Activated T-cell treated with anti-CD3 and anti-CD28 coated beads, Interleukin-2, amount 50 U/mL, for 4 hours (primary cell): ENCODE measurements at regions not wholly inside any gene's neighbourhood (a gene's known extent, or its start where the extent isn't known, plus 50 kb on each side); places are given as distances from the start of the nearest gene placed in this dataset.

Experiments
- ATAC-seq, 2 donors: fragments of 200-7000 bp; cut with Tn5 transposase; one replicate each; pipeline ENCODE4 v1.10.0; 2021
- DNase-seq: peaks from one replicate; pipeline ENCODE4 v3.0.0-alpha.2; 2020
- H3K27me3 Mint-ChIP-seq: one replicate; pipeline ENCODE4 v1.8.0; 2021; ENCODE audit warnings: low read depth, mixed read lengths
- H3K36me3 Mint-ChIP-seq: one replicate; pipeline ENCODE4 v1.8.0; 2022; ENCODE audit warnings: mixed read lengths; ENCODE audit not compliant: insufficient read depth
- H3K4me1 Mint-ChIP-seq: one replicate; pipeline ENCODE4 v1.8.0; 2021; ENCODE audit warnings: low read depth, mixed read lengths
- H3K4me3 Mint-ChIP-seq: one replicate; pipeline ENCODE4 v1.8.0; 2021; ENCODE audit warnings: mild to moderate bottlenecking, moderate library complexity, mixed read lengths
- H3K9me3 Mint-ChIP-seq: one replicate; pipeline ENCODE4 v1.8.0; 2021; ENCODE audit warnings: mixed read lengths

GRCh38 chr1:25140073-25140797 is 92.1 kb downstream of the SYF2 start:
- ATAC-seq: peak in 1 of 2 donors; percentile 21
- Mint-ChIP-seq H3K27me3 (peaks cover 15% of the 10 kb centered on the region), H3K4me1 (no peaks in the 10 kb centered on the region), H3K36me3 (no peaks in the 10 kb centered on the region), H3K4me3 (no peak overlapping the region), H3K9me3 (no peaks in the 10 kb centered on the region)
- DNase-seq: no peak

- H3K27me3 Mint-ChIP-seq: peaks cover 12% of the 10 kb centered on the region
- H3K36me3 Mint-ChIP-seq: no peaks in the 10 kb centered on the region
- ATAC-seq (no peak), DNase-seq (no peak)
- H3K4me1 Mint-ChIP-seq: no peaks in the 10 kb centered on the region
- H3K9me3 Mint-ChIP-seq: no peaks in the 10 kb centered on the region
- no peak overlapping the region for H3K4me3 Mint-ChIP-seq
Observed at GRCh38 chr1:25137521-25138395, 94.5 kb downstream of the SYF2 start.

- no peak for ATAC-seq
- no peaks in the 10 kb centered on the region for H3K36me3 Mint-ChIP-seq
- no peaks in the 10 kb centered on the region for H3K9me3 Mint-ChIP-seq
- H3K4me1 Mint-ChIP-seq: no peaks in the 10 kb centered on the region
- no peak overlapping the region for H3K4me3 Mint-ChIP-seq
- DNase-seq: no peak
- H3K27me3 Mint-ChIP-seq: peaks cover 12% of the 10 kb centered on the region
Observed at GRCh38 chr1:25137106-25137505, 95.2 kb downstream of the SYF2 start.

DNA sequence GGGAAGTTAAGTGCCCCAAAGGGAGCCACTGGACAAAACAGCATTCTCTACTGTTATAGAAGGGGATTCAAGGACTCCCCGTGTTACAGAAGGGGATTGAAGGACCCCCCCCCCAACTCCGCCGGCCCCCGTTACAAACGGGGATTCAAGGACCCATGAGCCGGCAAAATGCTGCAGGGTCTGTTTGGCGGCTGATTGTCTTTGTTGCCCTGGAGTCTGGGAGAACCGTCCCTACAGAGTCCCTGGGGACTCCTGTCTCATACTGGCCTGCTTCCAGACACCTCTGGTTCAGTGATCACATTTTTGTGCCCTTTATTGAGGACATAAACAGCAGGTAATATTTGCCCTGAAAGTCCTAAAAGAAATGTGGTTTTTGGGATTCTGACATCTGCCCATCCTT is 96.4 kb downstream of the SYF2 start:
- Mint-ChIP-seq H3K36me3 (no peaks in the 10 kb centered on the region), H3K27me3 (peaks cover 9% of the 10 kb centered on the region), H3K9me3 (no peaks in the 10 kb centered on the region), H3K4me3 (no peak overlapping the region), H3K4me1 (no peaks in the 10 kb centered on the region)
- DNase-seq: no peak
- no peak for ATAC-seq

DNA sequence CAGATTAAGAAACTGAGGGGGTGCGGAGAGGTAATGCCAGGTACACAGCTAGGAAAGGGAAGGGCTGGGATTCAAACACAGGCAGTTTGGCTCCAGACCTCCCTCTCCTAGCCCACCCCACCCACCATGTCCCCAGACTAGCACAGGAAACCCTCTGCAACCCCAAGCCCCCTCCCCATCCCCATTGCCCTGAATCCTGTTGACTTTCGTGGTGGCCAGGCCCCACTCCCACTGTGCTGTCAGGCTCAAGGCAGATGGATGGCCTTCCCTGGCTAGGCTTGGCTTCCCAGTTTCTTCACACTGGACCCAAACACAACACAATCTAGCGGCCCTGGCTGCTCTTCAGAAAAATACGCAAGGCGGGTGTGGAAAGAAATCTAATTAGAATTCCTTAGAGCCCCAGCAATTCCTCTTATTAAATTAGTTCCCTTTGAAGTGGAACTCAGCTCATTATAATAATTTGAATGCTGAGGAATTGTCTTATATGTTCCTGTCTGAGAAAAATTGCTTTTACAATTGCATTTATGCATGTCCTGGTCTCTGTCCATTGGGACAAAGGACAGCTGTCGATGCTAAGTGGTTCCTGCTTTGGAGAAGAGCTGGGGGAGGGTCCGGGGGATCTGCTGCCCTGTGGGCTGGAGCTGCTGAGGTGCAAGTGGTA is 97.4 kb downstream of the SYF2 start:
- Mint-ChIP-seq H3K4me1 (no peaks in the 10 kb centered on the region), H3K9me3 (no peaks in the 10 kb centered on the region), H3K36me3 (no peaks in the 10 kb centered on the region), H3K27me3 (peaks cover 9% of the 10 kb centered on the region), H3K4me3 (no peak overlapping the region)
- ATAC-seq (no peak), DNase-seq (no peak)

DNA sequence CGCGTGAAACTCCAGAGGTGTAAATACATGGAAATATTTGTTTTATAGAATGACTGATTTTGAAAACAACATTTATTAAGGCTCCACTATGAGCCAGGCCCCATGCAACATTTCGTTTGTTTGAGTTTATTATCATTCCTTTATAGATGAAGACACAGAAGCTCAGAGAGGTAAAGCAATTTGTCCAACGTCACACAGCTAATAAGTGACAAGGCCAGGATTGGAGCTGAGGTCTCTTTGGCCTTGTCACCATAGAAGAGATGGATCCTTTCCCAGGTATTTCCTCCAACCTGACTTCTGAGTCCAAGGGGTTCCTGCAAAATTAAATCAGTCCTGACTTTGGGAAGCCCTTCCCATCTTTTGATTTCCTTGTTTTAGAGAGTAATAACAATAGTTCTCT is 98.0 kb downstream of the SYF2 start:
- Mint-ChIP-seq H3K4me3 (no peak overlapping the region), H3K4me1 (no peaks in the 10 kb centered on the region), H3K9me3 (no peaks in the 10 kb centered on the region), H3K36me3 (no peaks in the 10 kb centered on the region), H3K27me3 (peaks cover 9% of the 10 kb centered on the region)
- no peak for DNase-seq
- ATAC-seq: no peak

DNA sequence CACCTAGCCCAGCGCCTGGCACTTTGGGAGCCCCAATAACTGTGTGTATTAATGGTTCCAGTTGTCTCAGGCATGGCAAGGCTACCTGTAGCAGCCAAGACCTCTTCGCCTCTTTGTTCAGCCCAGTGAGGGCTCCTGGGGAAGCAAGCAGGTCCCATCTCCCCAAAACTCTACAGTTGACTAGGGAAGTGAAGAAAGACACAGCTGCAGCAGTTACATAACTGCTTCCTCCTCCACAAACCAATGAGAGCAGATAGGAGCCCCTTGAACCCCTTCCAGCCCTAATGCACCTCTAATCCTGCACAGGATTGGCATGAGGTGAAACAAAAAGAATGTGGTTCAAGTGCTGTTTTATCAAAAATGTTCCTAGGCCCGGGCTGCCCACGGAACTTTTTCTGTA is 100.5 kb downstream of the SYF2 start:
- H3K9me3 Mint-ChIP-seq: no peaks in the 10 kb centered on the region
- ATAC-seq (no peak), DNase-seq (no peak)
- H3K36me3 Mint-ChIP-seq: no peaks in the 10 kb centered on the region
- H3K27me3 Mint-ChIP-seq: no peaks in the 10 kb centered on the region
- H3K4me1 Mint-ChIP-seq: no peaks in the 10 kb centered on the region
- H3K4me3 Mint-ChIP-seq: no peak overlapping the region

DNA sequence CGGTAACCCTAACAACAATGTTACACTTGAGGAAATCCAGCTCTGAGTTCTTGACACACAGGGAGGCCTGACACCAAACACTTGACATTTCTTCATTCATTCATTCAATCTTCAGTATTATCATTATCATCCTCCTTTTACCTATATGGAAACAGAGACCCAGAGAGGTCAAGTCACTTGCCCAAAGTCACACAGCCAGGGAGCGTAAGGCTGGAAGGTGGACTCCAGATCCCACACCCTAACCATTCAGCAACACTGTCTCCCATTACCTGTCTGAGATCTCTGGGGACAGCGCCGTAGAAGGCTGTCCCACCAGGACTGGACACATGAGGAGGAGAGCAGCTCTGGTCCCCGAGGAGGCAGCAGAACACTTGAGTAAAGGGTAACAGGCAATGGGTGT is 101.4 kb downstream of the SYF2 start:
- Mint-ChIP-seq H3K4me3 (no peak overlapping the region), H3K27me3 (no peaks in the 10 kb centered on the region)
- no peak for ATAC-seq

GRCh38 chr1:25129380-25129779 is 102.9 kb downstream of the SYF2 start:
- H3K27me3 Mint-ChIP-seq: peaks cover 2% of the 10 kb centered on the region
- H3K9me3 Mint-ChIP-seq: no peaks in the 10 kb centered on the region
- no peak overlapping the region for H3K4me3 Mint-ChIP-seq
- H3K36me3 Mint-ChIP-seq: no peaks in the 10 kb centered on the region
- ATAC-seq (no peak), DNase-seq (no peak)
- H3K4me1 Mint-ChIP-seq: no peaks in the 10 kb centered on the region

More for the DNA sequence above, 101.4 kb downstream of the SYF2 start:
- Mint-ChIP-seq H3K36me3 (no peaks in the 10 kb centered on the region), H3K9me3 (no peaks in the 10 kb centered on the region), H3K4me1 (no peaks in the 10 kb centered on the region)
- no peak for DNase-seq

DNA sequence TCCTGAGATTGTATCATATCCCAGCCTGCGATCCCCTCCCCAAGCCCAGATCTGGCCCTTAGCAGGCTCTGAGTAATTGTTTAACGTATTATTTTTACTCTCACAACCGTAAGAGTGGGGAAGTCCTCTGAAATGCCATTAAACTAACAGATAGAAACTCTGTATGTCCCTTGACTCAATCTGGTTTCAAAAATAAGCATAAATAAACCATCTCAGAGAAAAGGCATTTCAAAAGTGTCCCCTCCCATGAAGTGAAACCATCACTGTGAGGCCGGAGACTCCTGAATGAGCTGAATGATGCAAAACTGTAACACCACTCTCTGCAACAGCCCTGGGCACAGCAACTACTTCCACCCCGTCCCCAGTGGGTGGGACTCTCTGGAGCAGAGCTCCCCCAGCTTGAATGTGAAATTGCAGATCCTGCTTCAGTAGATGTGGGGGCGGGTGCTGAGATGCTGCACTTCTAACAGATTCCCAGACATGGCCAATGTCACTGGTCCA is 104.1 kb downstream of the SYF2 start:
- Mint-ChIP-seq H3K36me3 (no peaks in the 10 kb centered on the region), H3K9me3 (no peaks in the 10 kb centered on the region), H3K27me3 (peaks cover 2% of the 10 kb centered on the region), H3K4me3 (no peak overlapping the region), H3K4me1 (no peaks in the 10 kb centered on the region)
- DNase-seq (no peak), ATAC-seq (peak in 1 of 2 donors; percentile 25)

DNA sequence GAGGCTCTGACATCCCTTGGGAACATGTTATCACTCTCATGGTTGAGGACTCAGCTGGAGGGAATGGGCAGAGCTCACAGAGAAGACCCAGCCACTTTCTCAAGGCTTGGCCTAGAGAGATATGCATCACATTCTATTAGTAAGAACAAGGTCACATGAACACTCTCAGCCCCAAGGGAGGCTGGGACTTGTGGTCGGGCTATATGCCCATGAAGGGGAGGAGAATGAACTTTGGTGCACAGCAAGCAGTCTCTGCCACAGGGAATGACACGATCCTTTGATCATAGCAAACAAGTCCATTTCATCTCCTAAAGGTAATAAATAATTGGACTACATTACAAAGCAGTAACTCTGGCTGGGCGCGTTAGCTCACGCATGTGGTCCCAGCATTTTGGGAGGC is 105.7 kb downstream of the SYF2 start:
- ATAC-seq (no peak), DNase-seq (no peak)
- Mint-ChIP-seq H3K9me3 (no peaks in the 10 kb centered on the region), H3K4me1 (no peaks in the 10 kb centered on the region), H3K36me3 (no peaks in the 10 kb centered on the region), H3K4me3 (no peak overlapping the region), H3K27me3 (peaks cover 2% of the 10 kb centered on the region)

- ATAC-seq: peak; percentile 67 to 68
- DNase-seq: no peak
- H3K36me3 Mint-ChIP-seq: no peaks in the 10 kb centered on the region
- H3K9me3 Mint-ChIP-seq: no peaks in the 10 kb centered on the region
- no peak overlapping the region for H3K4me3 Mint-ChIP-seq
- H3K4me1 Mint-ChIP-seq: peaks cover 18% of the 10 kb centered on the region
- H3K27me3 Mint-ChIP-seq: peaks cover 2% of the 10 kb centered on the region
Observed at GRCh38 chr1:25123551-25123950, 108.8 kb downstream of the SYF2 start.

DNA sequence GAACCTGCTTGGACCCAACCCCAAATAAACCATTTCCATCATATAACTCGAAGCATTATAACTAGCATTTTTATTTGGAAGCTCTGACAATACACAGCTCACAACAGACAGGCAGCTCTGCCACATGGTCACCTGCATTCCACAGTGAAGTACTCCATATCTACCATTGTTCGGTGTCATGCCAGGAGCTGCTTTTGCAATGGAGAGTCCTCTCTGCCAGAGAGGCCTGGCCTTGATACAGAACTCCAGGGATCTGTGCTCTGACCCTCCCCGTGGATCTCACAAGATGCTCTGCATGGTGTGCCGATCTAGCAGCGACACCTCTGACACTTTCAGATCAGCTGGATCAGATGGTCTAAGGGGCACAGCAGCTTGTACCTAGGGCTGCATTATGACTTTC is 109.6 kb downstream of the SYF2 start:
- DNase-seq (no peak), ATAC-seq (no peak)
- Mint-ChIP-seq H3K9me3 (no peaks in the 10 kb centered on the region), H3K27me3 (peaks cover 2% of the 10 kb centered on the region), H3K4me1 (peaks cover 22% of the 10 kb centered on the region), H3K4me3 (no peak overlapping the region), H3K36me3 (no peaks in the 10 kb centered on the region)

DNA sequence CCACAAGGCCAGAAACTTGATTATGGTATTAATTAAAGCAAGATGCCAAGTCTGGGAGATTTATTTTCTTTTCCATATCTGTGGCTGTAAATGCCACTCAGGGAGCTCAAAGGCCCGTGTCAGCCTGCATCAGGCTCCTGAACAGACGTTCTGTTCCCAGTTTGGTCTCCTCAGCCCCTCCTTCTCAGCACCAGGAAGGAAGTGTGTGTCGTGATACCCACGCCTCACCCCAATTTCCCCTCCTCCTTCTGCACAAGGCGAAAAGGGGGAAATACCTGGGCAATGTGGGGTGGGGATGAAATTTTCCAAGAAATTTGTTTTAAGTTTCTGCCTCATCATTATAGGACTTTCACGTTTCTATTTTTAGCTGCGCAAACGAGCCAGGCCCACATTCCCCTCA is 112.0 kb downstream of the SYF2 start:
- Mint-ChIP-seq H3K4me3 (no peak overlapping the region), H3K36me3 (no peaks in the 10 kb centered on the region), H3K9me3 (no peaks in the 10 kb centered on the region), H3K27me3 (peaks cover 4% of the 10 kb centered on the region), H3K4me1 (peaks cover 22% of the 10 kb centered on the region)
- DNase-seq: no peak
- no peak for ATAC-seq
